Neural progenitor cell (in vitro differentiated cells): ENCODE measurements at regions not wholly inside any gene's neighbourhood (a gene's known extent, or its start where the extent isn't known, plus 50 kb on each side); places are given as distances from the start of the nearest gene placed in this dataset.
"Not testable (repeated sequence)": the region's sequence is repeated elsewhere in the genome, so short reads cannot be mapped to it uniquely, and the experiment has no call there.

Source experiments
- CTCF ChIP-seq: fragments of 200-600 bp; sonication (generic); IDR thresholded peaks from 2 replicates; pipeline ENCODE4 v1.5.1; 2017; ENCODE audit warnings: antibody characterized with exemption, mild to moderate bottlenecking
- EZH2 ChIP-seq: fragments of 200-600 bp; sonication (generic); IDR thresholded peaks from 2 replicates; pipeline ENCODE4 v1.6.1; 2017; ENCODE audit warnings: antibody characterized with exemption, mild to moderate bottlenecking, moderate library complexity
- EZH2phosphoT487 ChIP-seq: fragments of 200-600 bp; sonication (generic); IDR thresholded peaks from 2 replicates; pipeline ENCODE4 v1.6.1; 2017; ENCODE audit warnings: antibody characterized with exemption

GRCh38 chr2:95686056-95686825 lies 94.4 kb downstream of the TRIM43 start:
- not testable (repeated sequence) for TF ChIP-seq CTCF, EZH2, EZH2phosphoT487
